GM21528 (cell line): ENCODE measurements at regions not wholly inside any gene's neighbourhood (a gene's known extent, or its start where the extent isn't known, plus 50 kb on each side); places are given as distances from the start of the nearest gene placed in this dataset.
"Not testable (repeated sequence)": the region's sequence is repeated elsewhere in the genome, so short reads cannot be mapped to it uniquely, and the experiment has no call there.

ENCODE experiments used
- ATAC-seq: cut with Tn5 transposase; IDR thresholded peaks from one replicate; pipeline ENCODE4 v1.9.1; 2021; ENCODE audit warnings: mild to moderate bottlenecking, moderate library complexity; ENCODE audit not compliant: unreplicated experiment, low FRiP score

DNA sequence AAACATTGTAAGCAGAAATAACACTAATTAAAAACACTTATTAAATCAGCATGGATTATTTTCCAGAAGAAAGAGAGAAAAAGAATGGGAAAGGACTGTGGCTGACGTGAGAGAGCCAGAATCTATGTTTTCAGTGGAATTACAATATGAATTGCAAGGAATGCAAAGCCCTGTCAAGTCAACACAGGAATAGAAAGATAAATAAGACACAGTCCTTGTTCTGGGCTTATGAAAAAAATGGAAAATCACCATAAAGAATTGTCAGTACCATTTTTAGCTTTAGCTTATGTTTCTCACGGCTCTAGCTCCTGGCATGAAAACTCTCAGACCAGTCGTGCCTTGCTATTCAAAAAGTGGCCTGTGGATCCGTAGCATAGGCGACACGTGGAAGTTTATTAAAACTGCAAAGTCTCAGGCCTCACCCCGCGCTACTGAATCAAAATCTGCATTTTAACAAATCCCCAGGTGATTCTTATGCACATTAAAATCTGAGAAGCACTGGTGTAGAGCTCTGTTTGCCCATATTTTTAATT lies 549.1 kb downstream of the RPS29 start:
- no peak for ATAC-seq

DNA sequence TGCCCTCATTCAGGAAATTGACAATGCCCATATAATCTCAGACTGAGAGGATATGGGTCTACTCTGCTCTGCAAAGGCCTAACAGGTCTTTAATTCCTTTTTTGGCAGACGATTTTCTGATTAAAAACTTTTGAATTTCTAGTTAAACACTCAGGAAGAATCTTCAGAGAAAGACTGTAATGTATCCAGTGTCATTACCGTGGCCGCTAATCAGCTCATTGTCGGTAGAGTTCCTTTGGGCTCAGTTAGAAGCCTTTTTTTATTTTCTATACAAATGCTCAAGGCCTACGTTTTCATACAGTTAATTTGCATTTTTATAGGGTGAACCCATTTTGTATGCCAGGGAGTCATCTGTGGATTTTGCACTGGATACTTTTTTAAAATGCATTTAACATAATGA lies 549.9 kb downstream of the RPS29 start:
- no peak for ATAC-seq

DNA sequence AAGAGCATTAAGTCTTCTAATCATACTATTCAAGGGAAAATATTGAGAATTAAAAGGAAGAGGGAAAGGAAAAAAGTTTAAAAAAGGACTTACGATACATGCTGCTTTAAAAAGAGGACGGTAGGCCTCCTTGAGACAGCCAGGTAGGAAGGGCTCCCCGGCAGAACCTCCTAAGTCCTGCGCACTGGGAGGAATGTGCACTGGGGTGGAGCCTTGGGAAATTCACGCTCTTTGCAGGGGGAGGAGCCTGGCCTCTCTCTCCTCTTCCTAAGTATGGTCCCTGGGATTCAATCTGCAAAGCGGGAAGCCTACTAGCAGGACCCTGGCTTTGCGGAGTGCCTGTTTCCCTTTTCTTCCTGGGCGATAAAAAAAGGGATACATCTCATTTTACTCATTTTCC lies 553.0 kb downstream of the RPS29 start:
- ATAC-seq = no peak

DNA sequence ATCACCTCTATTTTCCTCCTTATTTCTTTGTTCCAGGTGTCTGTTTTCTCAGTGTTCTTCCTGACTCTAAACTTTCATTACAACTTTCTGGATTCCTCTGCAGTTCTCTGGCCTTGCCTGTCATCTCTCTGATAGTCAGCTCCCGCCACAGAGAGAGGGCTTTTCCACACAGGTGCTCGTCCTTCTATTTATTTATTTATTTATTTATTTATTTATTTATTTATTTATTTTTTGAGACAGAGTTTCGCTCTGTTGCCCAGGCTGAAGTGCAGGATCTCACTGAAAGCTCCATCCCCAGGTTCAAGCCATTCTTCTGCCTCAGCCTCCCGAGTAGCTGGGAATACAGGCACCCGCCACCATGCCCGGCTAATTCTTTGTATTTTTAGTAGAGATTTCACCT lies 554.5 kb downstream of the RPS29 start:
- not testable (repeated sequence) for ATAC-seq

DNA sequence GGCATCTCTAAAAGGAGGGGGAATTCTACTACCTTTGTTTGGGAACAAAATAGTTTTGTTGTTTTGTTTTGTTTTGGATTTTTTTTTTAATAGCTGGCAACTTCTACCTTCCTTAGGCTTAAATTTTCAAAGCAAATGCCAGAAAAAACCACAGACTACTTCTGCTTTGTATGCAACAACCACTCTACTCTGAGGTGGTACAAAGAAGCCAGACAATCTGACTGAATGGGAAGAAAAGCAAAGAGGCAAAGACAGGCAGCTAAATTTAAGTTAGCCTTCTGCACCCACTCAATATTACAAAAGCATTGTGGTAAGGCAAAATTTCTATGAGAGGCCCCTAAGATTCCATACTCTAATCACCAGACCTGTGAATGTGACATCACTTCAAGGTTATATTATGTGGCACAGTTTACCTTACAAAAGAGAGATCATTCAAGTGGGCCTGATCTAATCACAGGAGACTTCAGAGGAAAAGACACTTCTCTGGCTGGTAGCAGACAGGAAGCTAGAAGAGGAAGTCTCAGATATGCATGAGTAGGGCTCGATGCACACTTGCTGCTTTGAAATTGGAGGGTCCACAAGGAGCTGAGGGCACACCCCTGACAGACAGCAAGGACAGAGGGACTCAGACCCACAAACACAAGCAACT lies 566.6 kb downstream of the RPS29 start:
- ATAC-seq = peak; percentile 84

DNA sequence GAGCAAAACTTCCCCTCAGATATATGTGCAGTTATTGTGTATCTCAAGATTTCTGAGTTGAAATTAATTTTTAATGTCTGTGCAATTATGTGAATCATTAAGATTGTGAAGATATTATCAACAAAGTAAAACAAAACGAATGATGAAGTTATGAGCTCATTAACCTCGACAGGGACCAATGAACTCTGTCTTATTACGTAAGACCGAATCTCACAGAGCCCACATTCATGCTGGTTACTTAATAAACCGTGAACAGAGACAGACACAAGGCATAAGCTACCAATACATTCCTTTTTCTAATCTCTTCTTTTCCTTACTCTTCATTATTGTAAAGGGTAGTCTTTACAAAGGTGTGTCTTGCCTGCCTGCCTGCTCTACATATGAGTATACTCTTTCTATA lies 568.7 kb downstream of the RPS29 start:
- no peak for ATAC-seq

DNA sequence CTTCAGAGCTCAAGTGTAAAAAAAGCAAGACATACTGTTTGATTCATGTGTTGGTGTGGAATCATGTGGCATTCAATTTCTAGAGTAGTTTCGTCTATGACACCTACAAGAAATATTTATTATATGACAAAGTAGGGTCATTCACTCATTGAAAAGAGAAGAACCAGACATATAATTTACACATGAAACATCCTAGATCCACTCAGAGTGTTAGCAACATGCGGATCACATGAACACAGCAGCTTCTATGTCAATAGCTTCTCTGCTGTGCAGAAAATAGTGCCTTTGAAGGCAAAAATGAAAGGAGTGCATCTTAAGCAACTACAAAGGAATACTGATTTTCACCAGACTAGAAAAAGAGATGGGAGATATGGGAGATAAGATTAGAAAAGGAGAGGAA lies 569.8 kb downstream of the RPS29 start:
- ATAC-seq = no peak

DNA sequence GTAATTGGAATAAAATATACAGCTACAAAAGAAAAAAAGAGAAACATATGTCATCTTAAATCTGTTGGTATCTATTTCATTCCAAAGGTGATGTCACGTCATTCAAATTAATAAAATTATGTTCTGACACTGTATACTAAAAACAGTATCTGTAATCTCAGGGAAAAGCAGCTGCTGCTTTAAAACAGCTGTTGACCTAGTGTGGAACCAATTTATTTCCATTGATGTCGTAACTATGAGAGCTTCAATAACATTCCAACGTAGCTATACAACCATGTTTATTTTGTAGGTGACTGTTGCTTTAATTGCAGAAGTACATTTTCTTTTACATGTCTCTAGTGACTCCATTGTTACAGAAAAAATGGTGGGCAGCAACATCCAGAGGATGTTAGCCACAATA lies 571.7 kb downstream of the RPS29 start:
- ATAC-seq = no peak

DNA sequence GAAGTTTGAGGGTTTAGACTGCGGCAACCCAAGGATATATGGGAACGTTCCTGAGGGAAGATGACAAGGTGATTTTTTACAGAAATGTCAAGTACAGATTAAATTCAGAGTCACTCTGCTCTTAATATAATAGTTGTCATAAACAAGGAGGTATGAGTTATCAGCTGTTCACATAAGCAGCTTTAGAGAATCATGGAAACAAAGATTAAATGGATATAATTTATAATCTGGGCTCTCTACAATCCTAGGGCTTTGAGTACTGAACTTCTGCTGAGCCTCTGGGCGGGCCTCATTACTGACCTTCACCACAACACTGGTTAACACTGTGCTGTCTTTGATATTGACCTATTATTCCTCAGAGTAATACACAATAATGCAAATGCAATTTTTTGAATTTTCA lies 577.8 kb downstream of the RPS29 start:
- ATAC-seq = no peak

DNA sequence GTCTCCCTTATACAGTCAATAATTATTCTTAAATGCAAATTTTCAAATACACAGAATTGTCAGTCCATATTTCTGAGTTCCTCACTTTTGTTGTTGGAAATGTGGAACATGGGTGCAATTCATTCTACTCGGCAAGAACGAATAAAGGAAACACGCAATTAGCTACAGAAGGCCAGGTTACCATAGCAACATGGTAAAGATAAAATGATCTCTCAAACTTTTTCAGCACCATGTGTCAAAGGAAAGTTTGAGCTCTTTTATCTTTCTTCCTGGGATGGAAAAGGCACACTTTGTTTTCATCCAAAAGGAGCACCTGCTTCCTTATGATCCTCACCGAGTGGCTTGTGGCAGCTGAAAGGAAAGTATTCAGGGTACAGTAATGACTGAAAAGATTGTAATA lies 595.0 kb downstream of the RPS29 start:
- no peak for ATAC-seq

DNA sequence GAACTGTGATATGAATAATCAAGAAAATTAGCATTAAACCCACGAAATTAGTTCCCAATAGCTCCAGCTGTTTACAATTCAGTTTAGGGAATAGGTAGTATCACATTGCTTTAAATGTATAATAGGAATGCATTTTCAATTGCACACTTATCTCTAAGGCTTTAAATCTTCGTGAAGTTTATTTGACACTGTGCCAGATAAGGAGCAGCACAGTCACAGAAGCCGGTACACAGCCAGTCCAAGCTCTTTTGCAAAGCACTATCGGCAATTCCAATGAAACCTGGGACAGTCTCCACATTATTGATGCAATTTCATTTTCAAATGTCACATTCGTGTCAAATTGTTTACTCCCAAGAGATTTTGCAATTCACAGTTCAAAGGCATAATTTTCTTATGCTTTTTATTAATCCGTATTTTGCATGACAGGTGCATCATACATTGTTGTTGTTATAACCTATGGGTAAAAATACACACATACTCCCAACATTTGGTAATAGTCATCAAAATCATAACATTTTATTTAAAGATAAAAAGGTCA lies 602.8 kb downstream of the RPS29 start:
- ATAC-seq = no peak

DNA sequence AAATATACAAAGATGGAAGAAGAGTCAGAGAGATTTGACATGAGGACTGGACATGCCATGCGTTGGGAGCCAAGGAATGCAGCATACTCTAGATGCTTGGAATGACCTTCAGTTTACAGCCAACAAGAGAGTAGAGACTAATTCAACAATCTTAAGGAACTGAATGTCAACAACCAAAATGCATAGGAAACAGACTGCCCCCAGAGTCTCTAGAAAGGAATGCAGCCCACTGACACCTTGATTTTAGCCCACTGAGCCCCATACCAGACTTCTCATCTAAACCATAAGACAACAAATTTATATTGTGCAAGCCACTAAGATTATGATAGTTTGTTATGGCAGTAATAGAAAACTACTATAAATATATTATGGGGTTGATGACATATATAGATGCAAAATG lies 611.2 kb downstream of the RPS29 start:
- no peak for ATAC-seq

DNA sequence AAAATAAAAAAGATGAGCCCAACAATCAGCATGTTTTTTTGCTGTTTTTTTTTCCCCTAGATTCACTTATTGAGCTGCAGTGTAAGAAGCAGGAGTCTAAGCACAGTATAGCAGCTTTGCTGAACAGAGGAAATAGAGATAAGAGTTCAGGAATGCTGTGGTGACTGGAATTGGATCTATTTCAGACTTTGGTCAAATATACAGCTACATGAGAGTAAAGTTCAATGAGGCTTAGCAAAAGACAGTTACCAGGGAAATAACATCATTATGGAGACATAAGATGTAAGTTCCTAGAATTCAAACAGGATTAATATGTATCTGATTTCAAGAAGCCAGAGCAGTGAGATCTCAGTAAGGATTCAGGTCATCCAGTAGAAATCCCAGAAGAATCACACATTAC lies 613.0 kb downstream of the RPS29 start:
- no peak for ATAC-seq

DNA sequence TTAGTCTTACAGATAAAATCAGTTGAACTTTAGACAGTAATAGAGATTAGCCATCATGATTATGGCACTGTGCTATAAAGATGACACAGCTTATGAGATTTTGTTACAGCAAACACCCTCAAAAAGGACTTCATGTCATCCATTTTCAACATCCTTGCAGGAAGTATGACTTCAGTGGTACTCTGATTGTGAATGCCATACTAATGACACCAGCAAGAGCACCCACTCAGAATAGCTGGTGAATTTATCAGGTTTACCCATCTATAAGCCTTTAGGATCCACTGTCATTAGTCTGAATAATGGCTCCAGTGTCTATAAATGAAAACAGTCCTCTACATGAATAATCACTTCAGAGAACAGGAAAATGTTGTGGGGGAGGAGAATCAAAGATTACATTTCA lies 615.2 kb downstream of the RPS29 start:
- ATAC-seq = no peak

DNA sequence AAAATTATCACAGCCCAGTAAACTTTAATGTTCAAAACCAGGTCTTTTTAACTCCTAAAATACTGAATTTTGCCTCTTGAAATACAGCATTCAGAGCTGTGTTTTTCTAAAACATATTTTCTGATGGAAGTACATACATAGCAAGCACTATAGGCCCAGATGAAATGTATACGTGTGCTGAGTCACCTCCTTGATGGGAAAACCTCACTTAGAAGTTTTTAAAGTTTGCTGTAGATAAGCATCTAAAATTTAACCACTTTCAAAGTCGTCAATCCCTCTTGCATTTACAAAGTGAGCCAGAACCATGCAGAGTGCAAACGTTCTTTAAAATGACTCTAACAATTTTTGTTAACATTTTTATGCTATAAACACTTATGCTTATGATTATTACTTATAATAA lies 618.8 kb downstream of the RPS29 start:
- ATAC-seq = no peak

DNA sequence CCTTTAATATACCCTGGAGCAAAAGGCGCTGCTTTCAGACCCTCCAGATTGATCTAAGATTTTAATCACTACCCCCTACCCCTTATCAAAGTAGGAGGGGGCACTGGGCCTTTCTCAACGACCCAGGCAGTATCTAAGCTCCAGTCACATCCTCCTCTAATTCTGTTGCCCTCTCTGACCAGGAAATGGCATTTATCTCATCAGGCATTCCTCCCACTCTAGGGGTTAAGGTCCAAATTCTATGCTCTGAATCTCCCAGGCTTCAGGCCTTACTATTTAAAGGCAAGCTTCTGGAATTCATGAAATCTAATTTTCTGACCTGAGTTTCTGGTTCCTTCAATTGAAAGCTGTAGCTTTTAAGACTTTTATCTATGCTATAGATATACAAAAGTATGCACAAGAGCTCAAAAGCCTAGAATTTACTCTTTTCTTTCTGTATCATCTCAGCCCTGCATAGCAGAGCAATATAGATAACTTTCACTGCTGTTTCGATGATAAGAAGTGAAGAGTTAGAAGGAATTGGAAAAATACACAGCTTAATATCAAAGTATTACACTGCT lies 622.9 kb downstream of the RPS29 start:
- ATAC-seq = no peak

DNA sequence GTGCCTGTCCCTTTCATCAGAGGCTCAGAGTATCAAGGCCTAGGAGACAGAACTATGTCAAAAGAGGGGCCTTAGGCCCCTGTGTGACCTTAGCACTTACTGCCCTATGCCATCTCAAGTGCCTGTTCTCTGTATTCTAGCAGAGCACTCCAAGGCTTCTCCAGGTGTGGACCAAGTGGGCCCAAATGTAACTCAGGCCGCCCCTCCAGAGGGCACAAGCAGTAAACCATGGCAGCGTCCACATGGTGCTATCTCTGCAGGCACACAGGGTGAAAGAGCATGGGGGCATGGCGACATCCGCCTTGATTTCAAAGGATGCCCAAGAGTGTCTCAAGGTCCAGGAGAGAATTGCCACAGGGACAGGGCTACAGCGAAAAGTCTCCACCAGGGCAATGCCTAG lies 628.7 kb downstream of the RPS29 start:
- ATAC-seq = no peak

DNA sequence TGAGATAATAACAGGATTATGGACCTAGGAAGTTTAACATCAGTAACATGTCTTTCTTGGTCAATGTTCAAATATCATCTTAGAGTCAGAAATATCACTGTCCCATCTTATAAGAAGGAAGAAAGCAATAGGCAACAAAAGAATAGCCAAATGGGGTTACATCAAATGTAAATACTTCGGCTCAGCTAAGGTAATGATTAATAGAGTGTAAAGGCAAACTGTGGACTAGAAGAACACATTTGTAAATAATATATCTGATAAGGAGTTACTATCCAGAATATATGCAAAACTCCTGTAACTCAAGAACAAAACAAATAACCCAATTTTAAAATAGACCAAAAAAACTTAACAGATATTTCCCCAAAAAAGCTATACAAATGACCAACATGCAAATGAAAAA lies 630.3 kb downstream of the RPS29 start:
- ATAC-seq = no peak

DNA sequence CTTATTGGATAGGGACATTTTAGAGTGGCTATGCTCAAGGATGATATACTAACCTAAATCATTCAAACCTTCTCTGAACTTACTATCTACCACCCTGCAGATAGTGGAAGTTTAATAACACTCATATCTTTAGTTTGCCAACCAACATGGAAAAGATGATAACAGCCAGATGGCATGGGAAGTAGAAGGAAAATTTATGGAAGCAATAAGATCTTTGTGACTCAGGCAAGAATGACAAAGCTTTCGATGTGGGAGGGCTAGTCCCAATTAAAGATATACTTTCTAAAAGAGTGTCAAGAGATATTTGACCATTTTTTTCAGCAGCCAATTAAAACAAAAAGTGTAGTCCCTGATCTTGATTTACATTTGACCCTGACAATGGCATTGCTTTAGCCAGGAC lies 631.7 kb downstream of the RPS29 start:
- no peak for ATAC-seq

DNA sequence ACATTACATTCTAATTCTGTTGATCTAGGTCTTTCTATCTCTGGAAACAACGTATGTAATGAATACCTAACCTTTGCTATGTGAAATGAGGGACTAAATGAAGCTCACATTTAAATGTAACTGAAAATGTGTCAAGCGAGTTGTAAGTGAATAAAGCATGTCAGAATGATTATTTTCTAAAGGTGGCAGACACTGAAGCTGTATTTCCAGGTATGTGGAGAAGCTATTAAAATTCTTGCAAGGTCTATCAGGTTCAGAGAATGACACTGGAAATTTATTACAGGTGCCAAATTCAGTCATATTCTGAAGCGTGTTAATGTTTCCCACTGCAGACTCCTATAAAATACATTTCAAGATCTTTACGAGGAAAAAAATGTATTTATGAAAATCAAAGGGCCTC lies 641.4 kb downstream of the RPS29 start:
- no peak for ATAC-seq

DNA sequence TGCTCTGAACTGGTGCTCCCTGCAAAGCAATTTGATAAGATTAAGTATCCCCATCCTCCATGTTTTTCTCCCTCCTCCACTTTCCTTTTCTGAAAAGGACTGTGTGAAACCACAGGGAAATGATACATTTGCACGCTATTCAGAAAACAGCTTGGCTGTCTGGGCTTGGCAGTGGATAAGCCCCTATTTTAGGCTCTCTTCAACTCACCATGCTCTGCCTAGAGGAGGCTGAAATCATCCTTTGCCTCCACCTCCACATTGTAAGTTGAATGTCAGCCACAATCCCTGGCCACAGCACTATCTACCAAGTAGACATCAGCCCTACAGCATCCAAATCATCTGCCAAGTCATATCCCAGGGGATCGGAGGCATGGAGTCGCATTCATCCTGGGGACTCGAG lies 642.3 kb downstream of the RPS29 start:
- ATAC-seq = no peak

DNA sequence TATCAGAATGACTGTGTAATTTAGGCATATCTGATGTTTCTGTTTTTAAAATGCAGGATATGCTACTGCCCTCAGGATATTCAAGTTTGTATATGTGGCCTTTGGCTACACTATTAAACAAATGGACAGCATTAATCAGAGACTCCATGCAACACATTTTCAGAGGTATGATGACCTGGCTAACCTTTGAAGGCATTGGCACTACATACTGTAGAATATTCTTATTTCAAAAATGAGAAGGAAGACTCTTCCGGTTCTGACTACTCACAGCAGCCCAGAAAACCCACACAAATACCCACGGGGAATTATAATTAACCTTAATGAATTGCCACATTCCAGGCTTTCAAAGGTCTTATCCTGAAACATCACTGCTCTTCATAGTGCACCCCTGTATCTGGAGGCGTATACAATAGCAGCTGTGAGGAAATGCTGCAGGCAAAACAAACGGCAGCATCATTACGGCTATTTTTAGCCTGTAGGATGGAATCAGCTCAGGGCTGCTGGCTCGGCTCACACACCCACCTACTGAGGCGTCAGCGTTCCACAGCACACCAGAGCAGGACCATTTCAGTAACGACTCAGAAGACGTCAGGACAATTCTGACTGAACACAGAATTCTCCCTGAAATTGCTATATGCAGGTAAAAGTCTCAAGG lies 648.5 kb downstream of the RPS29 start:
- no peak for ATAC-seq
